HS-5 (cell line): ENCODE measurements at regions not wholly inside any gene's neighbourhood (a gene's known extent, or its start where the extent isn't known, plus 50 kb on each side); places are given as distances from the start of the nearest gene placed in this dataset.

ENCODE experiments used
- DNase-seq: peaks from one replicate; pipeline ENCODE4 v3.0.0-alpha.2; 2012; ENCODE audit warnings: low read depth

GRCh38 chr10:124346831-124347230 lies 71.9 kb downstream of the OAT start:
- no peak for DNase-seq

GRCh38 chr10:124345521-124345920 lies 73.2 kb downstream of the OAT start:
- no peak for DNase-seq

GRCh38 chr10:124344931-124345330 lies 73.8 kb downstream of the OAT start:
- DNase-seq: no peak

- no peak for DNase-seq
These were observed 74.5 kb downstream of the OAT start for GRCh38 chr10:124344266-124344590.

- no peak for DNase-seq
These were observed 75.1 kb downstream of the OAT start for GRCh38 chr10:124343351-124344265.

GRCh38 chr10:124342821-124343170 lies 75.9 kb downstream of the OAT start:
- no peak for DNase-seq

GRCh38 chr10:124342136-124342820 lies 76.4 kb downstream of the OAT start:
- no peak for DNase-seq

GRCh38 chr10:124341768-124342135 lies 77.0 kb downstream of the OAT start:
- DNase-seq: no peak

GRCh38 chr10:124340033-124340760 lies 78.5 kb downstream of the OAT start:
- DNase-seq: no peak

- no peak for DNase-seq
These were observed 79.3 kb downstream of the OAT start for GRCh38 chr10:124339119-124340032.

GRCh38 chr10:124338276-124338925 lies 80.3 kb downstream of the OAT start:
- no peak for DNase-seq

GRCh38 chr10:124336186-124336585 lies 82.5 kb downstream of the OAT start:
- DNase-seq: no peak

GRCh38 chr10:124333931-124334330 lies 84.8 kb downstream of the OAT start:
- DNase-seq: no peak

- no peak for DNase-seq
These were observed 86.3 kb downstream of the OAT start for GRCh38 chr10:124332426-124332825.

GRCh38 chr10:124329941-124330340 lies 88.8 kb downstream of the OAT start:
- no peak for DNase-seq

- no peak for DNase-seq
These were observed 89.4 kb downstream of the OAT start for GRCh38 chr10:124329362-124329761.

GRCh38 chr10:124328477-124329220 lies 90.1 kb downstream of the OAT start:
- no peak for DNase-seq

GRCh38 chr10:124325998-124326636 lies 92.6 kb downstream of the OAT start:
- DNase-seq: no peak

GRCh38 chr10:124325633-124325914 lies 93.1 kb downstream of the OAT start:
- no peak for DNase-seq

GRCh38 chr10:124324856-124325632 lies 93.7 kb downstream of the OAT start:
- DNase-seq: no peak
